Stimulated activated CD4-positive, alpha-beta T cell treated with anti-CD3 and anti-CD28 coated beads, Interleukin-4, amount 100 ng/mL, for 24 hours (primary cell): ENCODE measurements at regions not wholly inside any gene's neighbourhood (a gene's known extent, or its start where the extent isn't known, plus 50 kb on each side); places are given as distances from the start of the nearest gene placed in this dataset.

Experiments
- DNase-seq: peaks from one replicate; pipeline ENCODE4 v3.0.0-alpha.2; 2020

DNA sequence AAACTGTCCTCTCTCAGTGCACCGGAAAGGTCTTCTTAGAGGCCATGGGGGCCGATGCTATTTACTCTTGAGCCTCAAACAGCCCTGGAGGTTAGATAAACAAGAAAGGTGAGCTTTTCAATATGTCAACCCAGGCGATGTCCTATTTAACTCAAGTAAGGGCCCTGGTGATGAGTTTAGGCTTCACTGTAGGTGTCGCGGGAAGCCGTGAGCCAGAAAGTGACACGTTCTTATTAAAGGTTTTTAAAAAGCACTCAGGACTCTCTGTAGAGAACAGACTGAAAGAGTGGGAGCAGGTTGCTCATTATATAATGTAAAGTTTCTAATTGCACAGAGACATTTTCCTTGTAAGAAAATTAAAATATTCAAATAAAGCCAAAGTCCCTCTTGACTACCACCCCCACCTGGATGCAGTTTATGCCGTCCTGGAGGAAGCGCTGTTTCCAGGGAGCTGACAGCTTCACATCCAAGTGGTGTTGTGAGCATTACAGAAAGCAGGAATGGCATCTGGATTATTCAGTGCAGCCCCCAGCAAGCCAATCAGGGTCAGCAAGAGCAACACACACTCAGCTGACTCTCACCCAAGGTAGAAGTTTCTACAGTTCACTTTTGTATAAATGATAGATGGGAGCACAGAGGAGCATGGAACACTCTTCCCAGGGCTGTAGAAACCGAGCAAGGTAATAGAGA is 280.3 kb downstream of the DRD1 start:
- no peak for DNase-seq

- no peak for DNase-seq
These were observed 281.9 kb downstream of the DRD1 start for GRCh38 chr5:175162036-175162435.

- DNase-seq: no peak
These were observed 284.0 kb downstream of the DRD1 start for GRCh38 chr5:175159956-175160355.

DNA sequence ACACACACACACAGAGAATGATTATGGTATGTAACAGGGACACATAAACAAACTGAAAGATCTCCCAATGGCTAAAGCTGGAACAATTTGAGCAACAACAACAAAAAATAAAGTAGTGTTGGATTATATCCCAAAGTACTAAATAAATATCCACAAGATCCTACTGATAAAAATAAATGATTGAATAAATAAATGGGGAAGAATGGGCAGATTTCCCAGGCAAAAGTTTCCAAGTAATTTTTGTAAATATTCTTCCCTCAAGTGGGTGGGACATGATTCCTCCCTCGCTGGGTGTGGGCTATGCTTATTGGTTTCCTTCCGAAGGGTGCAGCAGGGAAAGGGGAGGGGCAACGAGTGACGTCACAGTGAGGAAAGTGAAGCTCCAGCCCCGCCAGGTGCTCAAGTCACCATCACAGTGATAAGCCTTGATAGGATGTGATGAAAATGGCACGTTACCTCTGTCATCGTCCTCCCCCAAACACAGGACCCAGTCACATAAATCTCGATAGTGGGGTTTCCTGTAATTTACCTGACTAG is 295.3 kb downstream of the DRD1 start:
- no peak for DNase-seq

DNA sequence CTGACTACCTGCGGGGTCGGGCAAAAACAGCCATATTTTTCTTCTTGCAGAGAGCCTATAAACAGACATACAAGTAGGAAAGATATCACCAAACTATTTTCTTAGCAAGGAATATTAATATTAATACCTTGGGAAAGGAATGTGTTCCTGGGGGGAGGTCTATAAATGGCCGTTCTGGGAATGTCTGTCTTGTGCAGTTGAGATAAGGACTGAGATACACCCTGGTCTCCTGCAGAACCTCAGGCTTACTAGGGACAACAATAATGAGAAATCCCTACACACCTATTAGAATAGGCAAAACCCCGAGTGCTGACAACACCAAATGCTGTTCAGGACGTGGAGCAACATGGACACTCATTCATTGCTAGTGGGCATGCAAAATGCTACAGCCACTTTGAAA is 297.2 kb downstream of the DRD1 start:
- DNase-seq: no peak

- DNase-seq: no peak
These were observed 302.6 kb downstream of the DRD1 start for GRCh38 chr5:175141421-175141820.

- no peak for DNase-seq
These were observed 310.8 kb downstream of the DRD1 start for GRCh38 chr5:175133185-175133584.

GRCh38 chr5:175131432-175131831 is 312.6 kb downstream of the DRD1 start:
- DNase-seq: no peak

GRCh38 chr5:175129619-175130018 is 314.4 kb downstream of the DRD1 start:
- DNase-seq: no peak

GRCh38 chr5:175129121-175129520 is 314.9 kb downstream of the DRD1 start:
- no peak for DNase-seq

- DNase-seq: no peak
These were observed 319.2 kb downstream of the DRD1 start for GRCh38 chr5:175124821-175125220.

GRCh38 chr5:175124251-175124813 is 319.6 kb downstream of the DRD1 start:
- DNase-seq: no peak

- DNase-seq: no peak
These were observed 320.4 kb downstream of the DRD1 start for GRCh38 chr5:175123542-175123941.

- no peak for DNase-seq
These were observed 322.5 kb downstream of the DRD1 start for GRCh38 chr5:175121457-175121856.

DNA sequence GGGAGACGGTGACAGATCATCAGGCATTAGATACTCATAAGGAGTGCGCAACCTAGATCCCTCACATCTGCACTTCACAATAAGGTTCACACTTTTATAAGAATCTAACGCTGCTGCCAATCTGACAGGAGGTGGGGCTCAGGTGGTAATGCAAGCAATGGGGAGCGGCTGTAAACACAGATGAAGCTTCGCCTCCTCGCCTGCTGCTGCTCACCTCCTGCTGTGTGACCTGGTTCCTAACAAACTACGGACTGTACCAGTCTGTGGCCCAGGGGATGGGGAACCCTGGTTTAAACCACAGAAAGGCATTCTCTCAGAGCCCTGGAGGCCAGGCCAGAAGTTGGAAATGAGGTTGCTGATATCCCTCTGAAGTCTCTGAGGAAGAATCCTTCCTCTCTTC is 323.6 kb downstream of the DRD1 start:
- DNase-seq: no peak

DNA sequence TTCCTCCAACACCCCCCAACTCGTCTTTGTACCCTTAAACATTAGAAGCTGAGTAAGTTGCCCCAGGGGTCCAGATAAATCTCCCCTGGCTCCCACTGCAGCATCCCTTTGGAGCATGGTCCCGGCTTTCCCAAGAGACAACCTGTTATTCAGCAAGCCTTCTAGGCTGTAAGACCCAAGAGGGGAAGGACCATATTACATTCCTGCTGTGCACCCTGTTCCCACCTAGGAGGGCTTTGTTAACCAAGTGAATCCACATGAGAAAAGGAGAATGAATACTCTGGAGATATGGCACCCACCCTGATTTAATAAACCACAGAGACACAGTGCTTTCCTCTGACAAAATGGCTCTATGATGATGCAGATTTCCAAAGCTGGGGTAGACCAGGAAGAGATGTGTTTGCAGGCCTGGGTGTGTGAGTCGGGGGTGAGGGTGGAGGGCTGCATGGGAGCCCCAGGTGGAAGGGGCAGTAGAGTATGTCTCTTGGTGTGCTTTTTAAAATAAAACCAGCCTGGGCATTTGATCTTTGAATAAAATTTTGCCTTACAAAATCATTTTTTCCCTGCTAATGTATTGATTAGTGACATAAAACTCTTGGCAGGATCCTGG is 325.2 kb downstream of the DRD1 start:
- DNase-seq: no peak

GRCh38 chr5:175116466-175117048 is 327.4 kb downstream of the DRD1 start:
- DNase-seq: no peak

DNA sequence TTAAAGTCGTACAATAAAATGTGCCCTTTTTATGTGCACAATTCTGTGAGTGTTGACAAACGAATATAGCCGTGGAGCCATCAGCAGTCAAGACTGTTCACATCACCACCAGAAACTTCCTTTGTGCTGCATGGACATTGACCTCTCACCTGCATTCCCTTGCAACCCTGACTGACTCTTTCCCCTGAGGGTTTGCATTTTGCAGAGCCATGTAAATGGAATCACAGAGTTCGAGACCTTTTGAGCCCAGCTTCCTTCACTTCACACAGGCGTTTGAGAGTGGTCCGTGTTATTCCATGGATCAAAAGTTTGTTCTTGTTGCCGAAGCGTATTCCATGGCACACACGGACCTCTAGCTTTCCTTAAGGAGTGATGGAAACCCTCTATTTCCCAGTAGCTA is 328.2 kb downstream of the DRD1 start:
- DNase-seq: no peak

GRCh38 chr5:175113947-175114346 is 330.0 kb downstream of the DRD1 start:
- no peak for DNase-seq

DNA sequence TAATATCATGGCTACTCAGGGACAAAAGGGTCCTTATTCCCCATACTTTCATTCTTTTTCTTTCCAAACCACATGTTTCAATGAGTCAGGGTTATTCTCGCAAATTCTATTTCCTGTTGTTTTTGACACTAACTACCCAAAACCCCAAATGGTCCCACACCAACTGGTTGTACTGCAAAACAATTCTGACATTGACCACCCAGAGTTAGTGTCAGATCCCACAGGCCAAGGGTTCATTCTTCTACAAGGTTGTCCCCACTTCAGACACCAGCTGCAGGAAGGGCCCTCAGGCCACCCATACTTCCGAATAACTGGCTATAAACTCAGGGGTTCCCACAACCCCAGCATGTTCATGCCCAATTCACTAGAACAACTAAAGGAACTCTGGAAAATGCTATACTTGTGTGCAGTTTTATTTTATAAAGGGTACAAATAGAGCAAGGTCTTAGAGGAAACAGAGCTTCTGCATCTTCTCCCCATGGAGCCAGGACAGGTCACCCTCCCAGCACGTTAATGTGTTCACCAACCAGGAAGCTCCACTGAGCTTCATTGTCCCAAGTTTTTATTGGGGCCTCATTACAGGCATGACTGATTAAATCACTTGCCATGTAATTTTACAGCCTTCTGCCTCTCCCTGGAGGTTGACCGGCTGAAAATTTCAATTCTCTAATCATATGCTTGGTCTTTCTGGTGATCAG is 334.8 kb downstream of the DRD1 start:
- no peak for DNase-seq

DNA sequence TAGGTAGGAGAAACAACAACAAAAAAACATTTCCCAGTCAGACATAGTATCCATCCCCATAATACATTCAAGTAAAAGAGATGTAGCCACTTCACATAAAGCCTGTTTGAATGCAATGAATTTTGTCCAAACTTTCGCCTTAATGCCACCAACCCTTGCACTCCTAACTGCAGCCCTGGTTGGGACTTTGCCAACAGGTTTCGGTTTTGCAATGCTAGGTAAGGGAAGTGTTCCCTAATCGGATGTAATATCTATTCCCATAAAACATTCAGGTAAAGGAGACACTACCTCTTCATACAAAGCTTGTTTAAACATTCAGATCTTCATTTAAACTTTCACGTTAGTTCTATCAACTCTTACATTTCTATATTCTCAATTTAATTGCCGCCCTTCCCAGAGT is 336.1 kb downstream of the DRD1 start:
- no peak for DNase-seq

- DNase-seq: no peak
These were observed 336.9 kb downstream of the DRD1 start for GRCh38 chr5:175107028-175107588.

GRCh38 chr5:175104677-175105076 is 339.3 kb downstream of the DRD1 start:
- DNase-seq: no peak
